Upper lobe of left lung (tissue), 4 donors: ENCODE measurements at regions not wholly inside any gene's neighbourhood (a gene's known extent, or its start where the extent isn't known, plus 50 kb on each side); places are given as distances from the start of the nearest gene placed in this dataset.

Experiments
- POLR2A ChIP-seq, 4 donors: fragments of 450-650 bp; IDR thresholded peaks; one replicate each; pipeline ENCODE4 v1.5.1; 2016 to 2017; ENCODE audit warnings: antibody characterized with exemption in 4 of 4, mild to moderate bottlenecking in 2 of 4
- POLR2AphosphoS5 ChIP-seq, 2 donors: sonication (generic); formaldehyde crosslinking; IDR thresholded peaks; one replicate each; pipeline ENCODE4 v1.5.1; 2017; ENCODE audit warnings: antibody characterized with exemption in 2 of 2
- TF ChIP-seq, protein P1 (sequence below), 6 experiments: fragments of 450-650 bp in 4 of 6; fragments of 200-600 bp in 2 of 6; sonication (generic) in 2 of 6; IDR thresholded peaks; one replicate each; pipeline ENCODE4 v1.5.1; 2016 to 2019; ENCODE audit warnings: antibody characterized with exemption in 6 of 6

- TF ChIP-seq, protein P1, sequence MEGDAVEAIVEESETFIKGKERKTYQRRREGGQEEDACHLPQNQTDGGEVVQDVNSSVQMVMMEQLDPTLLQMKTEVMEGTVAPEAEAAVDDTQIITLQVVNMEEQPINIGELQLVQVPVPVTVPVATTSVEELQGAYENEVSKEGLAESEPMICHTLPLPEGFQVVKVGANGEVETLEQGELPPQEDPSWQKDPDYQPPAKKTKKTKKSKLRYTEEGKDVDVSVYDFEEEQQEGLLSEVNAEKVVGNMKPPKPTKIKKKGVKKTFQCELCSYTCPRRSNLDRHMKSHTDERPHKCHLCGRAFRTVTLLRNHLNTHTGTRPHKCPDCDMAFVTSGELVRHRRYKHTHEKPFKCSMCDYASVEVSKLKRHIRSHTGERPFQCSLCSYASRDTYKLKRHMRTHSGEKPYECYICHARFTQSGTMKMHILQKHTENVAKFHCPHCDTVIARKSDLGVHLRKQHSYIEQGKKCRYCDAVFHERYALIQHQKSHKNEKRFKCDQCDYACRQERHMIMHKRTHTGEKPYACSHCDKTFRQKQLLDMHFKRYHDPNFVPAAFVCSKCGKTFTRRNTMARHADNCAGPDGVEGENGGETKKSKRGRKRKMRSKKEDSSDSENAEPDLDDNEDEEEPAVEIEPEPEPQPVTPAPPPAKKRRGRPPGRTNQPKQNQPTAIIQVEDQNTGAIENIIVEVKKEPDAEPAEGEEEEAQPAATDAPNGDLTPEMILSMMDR (IDR thresholded peaks at IDR 0.05) = no peak
- no peak for TF ChIP-seq POLR2AphosphoS5 (IDR thresholded peaks at IDR 0.05)
- no peak for TF ChIP-seq POLR2A (IDR thresholded peaks at IDR 0.05)
These were observed 111.9 kb upstream of the CDH2 start for GRCh38 chr18:28288784-28289183.
